PC-3 (cell line): ENCODE measurements at regions not wholly inside any gene's neighbourhood (a gene's known extent, or its start where the extent isn't known, plus 50 kb on each side); places are given as distances from the start of the nearest gene placed in this dataset.

Source experiments
- ATAC-seq: fragments of 200-7000 bp; cut with Tn5 transposase; 2 replicates; pipeline ENCODE4 v1.9.1; 2020; ENCODE audit warnings: mild to moderate bottlenecking, moderate library complexity
- BruUV-seq: library from RNA; stranded (reverse); fragments of 400-500 nt; replicated peaks from 2 replicates; lab custom pipeline; 2021; lab: Mats Ljungman, UMichigan
- CTCF ChIA-PET: fragments of 300-600 bp; sonication (Branson Sonifier 250); formaldehyde crosslinking; loops from one replicate; lab custom pipeline; 2022; ENCODE audit warnings: antibody characterized with exemption; lab: Charles Lee
- POLR2A ChIA-PET: fragments of 300-600 bp; sonication (Branson Sonifier 250); formaldehyde crosslinking; loops from one replicate; lab custom pipeline; 2022; ENCODE audit warnings: antibody characterized with exemption; ENCODE audit not compliant: unreplicated experiment; lab: Charles Lee
- DNase-seq: peaks from one replicate; pipeline ENCODE4 v3.0.0-alpha.2; 2015
- H2AFZ ChIP-seq: fragments of 300-600 bp; sonication (generic); 2 replicates; pipeline ENCODE4 v1.6.0; 2016; ENCODE audit warnings: antibody characterized with exemption, low read length
- H3F3A ChIP-seq: fragments of 300-600 bp; sonication (generic); one replicate; pipeline ENCODE4 v1.6.0; 2017; ENCODE audit warnings: antibody characterized with exemption, low read length, control low read depth, mild to moderate bottlenecking; ENCODE audit not compliant: unreplicated experiment
- H3K27ac ChIP-seq: fragments of 300-600 bp; sonication (generic); 2 replicates; pipeline ENCODE4 v1.5.1; 2016; ENCODE audit warnings: mild to moderate bottlenecking, low read length
- H3K27me3 ChIP-seq: fragments of 300-600 bp; sonication (generic); 2 replicates; pipeline ENCODE4 v1.6.1; 2016; ENCODE audit warnings: low read length, mixed read lengths
- H3K36me3 ChIP-seq: fragments of 300-600 bp; sonication (generic); 2 replicates; pipeline ENCODE4 v1.6.1; 2016; ENCODE audit warnings: low read depth, mixed run types, low read length, mixed read lengths
- H3K4me1 ChIP-seq: fragments of 300-600 bp; sonication (generic); 2 replicates; pipeline ENCODE4 v1.5.1; 2016; ENCODE audit warnings: low read length; ENCODE audit not compliant: insufficient read depth
- H3K4me2 ChIP-seq: fragments of 300-600 bp; sonication (generic); 2 replicates; pipeline ENCODE4 v1.6.0; 2016; ENCODE audit warnings: low read length
- H3K4me3 ChIP-seq: fragments of 300-600 bp; sonication (generic); 2 replicates; pipeline ENCODE4 v1.5.1; 2016; ENCODE audit warnings: mild to moderate bottlenecking, low read length, mixed read lengths
- H3K79me2 ChIP-seq: fragments of 300-600 bp; sonication (generic); 2 replicates; pipeline ENCODE4 v1.6.1; 2017; ENCODE audit warnings: low read length, mixed read lengths
- H3K9ac ChIP-seq: fragments of 300-600 bp; sonication (generic); 2 replicates; pipeline ENCODE4 v1.6.0; 2016; ENCODE audit warnings: mild to moderate bottlenecking, low read length
- H3K9me2 ChIP-seq: fragments of 300-600 bp; sonication (generic); replicated peaks from 2 replicates; pipeline ENCODE4 v1.6.1; 2016; ENCODE audit warnings: mixed run types, low read length, mixed read lengths
- H3K9me3 ChIP-seq: fragments of 300-600 bp; sonication (generic); 2 replicates; pipeline ENCODE4 v1.6.1; 2016; ENCODE audit warnings: low read length, mixed read lengths
- H4K20me1 ChIP-seq: fragments of 300-600 bp; sonication (generic); 2 replicates; pipeline ENCODE4 v1.6.1; 2016; ENCODE audit warnings: low read length, mixed read lengths
- CTCF ChIP-seq: fragments of 300-600 bp; sonication (generic); conservative IDR thresholded peaks from 2 replicates; pipeline ENCODE4 v1.5.1; 2017; ENCODE audit warnings: antibody characterized with exemption, low read depth, mild to moderate bottlenecking, low read length
- EZH2 ChIP-seq: fragments of 300-600 bp; sonication (generic); IDR thresholded peaks from one replicate; pipeline ENCODE4 v1.6.1; 2017; ENCODE audit warnings: antibody characterized with exemption, mild to moderate bottlenecking, low read length; ENCODE audit not compliant: unreplicated experiment
- EZH2phosphoT487 ChIP-seq: fragments of 300-600 bp; sonication (generic); IDR thresholded peaks from 2 replicates; pipeline ENCODE4 v1.6.1; 2018; ENCODE audit warnings: mild to moderate bottlenecking, antibody characterized with exemption, low read length, borderline replicate concordance
- intact Hi-C: fragments of 100-400 bp; cut with micrococcal nuclease; formaldehyde crosslinking; loops from 2 replicates; pipeline ENCODE4 v1.9.0; 2023

DNA sequence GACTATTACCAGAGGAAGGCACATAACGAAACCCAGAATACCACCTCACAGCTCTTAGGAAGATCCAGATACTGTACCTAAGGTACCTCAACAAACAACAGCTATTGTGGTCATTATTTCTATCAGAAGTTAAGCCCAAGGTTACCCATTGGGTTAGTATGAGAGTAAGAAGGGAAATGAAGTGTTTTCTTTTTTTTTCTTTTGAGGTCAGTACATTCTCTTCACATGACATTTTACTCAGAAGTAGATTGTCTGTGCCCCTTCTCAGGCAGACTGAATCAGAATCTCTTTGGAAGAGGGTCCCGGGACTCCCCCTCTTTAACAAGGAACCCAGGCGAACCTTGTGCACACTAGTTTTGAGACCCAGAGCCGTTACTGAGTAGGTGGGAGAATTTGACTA is 233.7 kb upstream of the CXCR4 start:
- ChIA-PET POLR2A (no interaction called here), CTCF (no interaction called here)
- H3K9me2 ChIP-seq = no peaks in the 10 kb centered on the region
- TF ChIP-seq EZH2phosphoT487 = no peak
- no peak for TF ChIP-seq EZH2
- no peak for TF ChIP-seq CTCF
- no peaks in the 10 kb centered on the region for H3K36me3 ChIP-seq
- H3F3A ChIP-seq = no peaks in the 10 kb centered on the region
- H3K9me3 ChIP-seq = no peaks in the 10 kb centered on the region
- H3K27ac ChIP-seq = no peak overlapping the region
- H2AFZ ChIP-seq = no peak overlapping the region
- H3K4me2 ChIP-seq = no peak overlapping the region
- peaks cover 22% of the 10 kb centered on the region for H3K27me3 ChIP-seq
- no peak for DNase-seq
- no TSS peak for BruUV-seq
- no peak for ATAC-seq
- intact Hi-C loops = no loop called here
- no peak overlapping the region for H3K4me3 ChIP-seq
- no peaks in the 10 kb centered on the region for H3K79me2 ChIP-seq
- no peak overlapping the region for H3K9ac ChIP-seq
- no peaks in the 10 kb centered on the region for H3K4me1 ChIP-seq
- H4K20me1 ChIP-seq = no peaks in the 10 kb centered on the region

DNA sequence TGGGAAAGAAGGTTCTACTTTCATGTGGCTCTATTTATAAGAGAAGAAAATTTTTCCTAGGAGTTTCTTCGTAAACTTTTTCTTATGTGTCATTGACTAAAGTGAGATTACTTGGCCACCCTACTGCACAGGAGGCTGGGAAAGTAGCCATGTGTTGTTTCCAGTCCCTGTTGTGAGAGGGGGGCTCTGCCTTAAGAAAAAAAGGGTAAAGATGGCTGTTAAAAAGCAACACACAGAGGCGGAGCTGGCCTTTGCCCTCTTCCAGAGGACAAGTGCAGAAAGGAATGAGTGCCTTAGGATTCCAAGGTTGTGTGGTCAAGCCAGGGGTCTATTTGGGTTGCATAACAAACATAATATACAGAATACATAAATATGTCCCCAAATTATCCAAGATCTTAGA is 230.0 kb upstream of the CXCR4 start:
- ChIA-PET CTCF (no interaction called here), POLR2A (no interaction called here)
- intact Hi-C loops = no loop called here
- no peak for ATAC-seq
- H3K4me1 ChIP-seq = no peaks in the 10 kb centered on the region
- DNase-seq = no peak
- no peak overlapping the region for H3K4me3 ChIP-seq
- no TSS peak for BruUV-seq
- no peaks in the 10 kb centered on the region for H4K20me1 ChIP-seq
- no peak overlapping the region for H3K9ac ChIP-seq
- no peaks in the 10 kb centered on the region for H3K79me2 ChIP-seq
- no peaks in the 10 kb centered on the region for H3K9me2 ChIP-seq
- H3K4me2 ChIP-seq = no peak overlapping the region
- peaks cover 3% of the 10 kb centered on the region for H3K27me3 ChIP-seq
- no peak overlapping the region for H3K27ac ChIP-seq
- no peaks in the 10 kb centered on the region for H3K36me3 ChIP-seq
- no peaks in the 10 kb centered on the region for H3F3A ChIP-seq
- TF ChIP-seq CTCF (no peak), EZH2 (no peak), EZH2phosphoT487 (no peak)
- H3K9me3 ChIP-seq = no peaks in the 10 kb centered on the region
- H2AFZ ChIP-seq = no peak overlapping the region

GRCh38 chr2:136344339-136344738 is 226.4 kb upstream of the CXCR4 start:
- Histone ChIP-seq H3K27me3 (no peaks in the 10 kb centered on the region), H3K27ac (no peak overlapping the region), H3K4me1 (no peaks in the 10 kb centered on the region), H3K4me2 (no peak overlapping the region), H3K79me2 (no peaks in the 10 kb centered on the region), H2AFZ (no peak overlapping the region), H3K9me3 (no peaks in the 10 kb centered on the region), H3K9ac (no peak overlapping the region), H3F3A (no peaks in the 10 kb centered on the region), H3K9me2 (no peaks in the 10 kb centered on the region), H3K4me3 (no peak overlapping the region), H4K20me1 (no peaks in the 10 kb centered on the region), H3K36me3 (no peaks in the 10 kb centered on the region)
- BruUV-seq = no TSS peak
- intact Hi-C loops = no loop called here
- ATAC-seq = no peak
- TF ChIP-seq EZH2phosphoT487 = no peak
- TF ChIP-seq CTCF = no peak
- no peak for TF ChIP-seq EZH2
- DNase-seq = no peak
- POLR2A ChIA-PET = no interaction called here
- CTCF ChIA-PET = no interaction called here
